NAMALWA (cell line): ENCODE measurements at regions not wholly inside any gene's neighbourhood (a gene's known extent, or its start where the extent isn't known, plus 50 kb on each side); places are given as distances from the start of the nearest gene placed in this dataset.

Experiments used
- DNase-seq: peaks from one replicate; pipeline ENCODE4 v3.0.0-alpha.2; 2015; ENCODE audit warnings: low spot score

GRCh38 chr22:48137640-48138039, 1375.2 kb downstream of the TBC1D22A start:
- no peak for DNase-seq

- no peak for DNase-seq
These were observed 1373.1 kb downstream of the TBC1D22A start for GRCh38 chr22:48135592-48135991.

- DNase-seq, result no peak
These were observed 1363.0 kb downstream of the TBC1D22A start for GRCh38 chr22:48125416-48125815.

GRCh38 chr22:48121984-48122383, 1359.5 kb downstream of the TBC1D22A start:
- DNase-seq, result no peak

GRCh38 chr22:48118654-48119053, 1356.2 kb downstream of the TBC1D22A start:
- no peak for DNase-seq

GRCh38 chr22:48116871-48117270, 1354.4 kb downstream of the TBC1D22A start:
- DNase-seq, result no peak

- no peak for DNase-seq
These were observed 1350.5 kb downstream of the TBC1D22A start for GRCh38 chr22:48112687-48113521.

GRCh38 chr22:48106715-48107259, 1344.3 kb downstream of the TBC1D22A start:
- no peak for DNase-seq

- no peak for DNase-seq
These were observed 1343.8 kb downstream of the TBC1D22A start for GRCh38 chr22:48106215-48106614.

- no peak for DNase-seq
These were observed 1342.8 kb downstream of the TBC1D22A start for GRCh38 chr22:48105259-48105658.

GRCh38 chr22:48104766-48105165, 1342.3 kb downstream of the TBC1D22A start:
- no peak for DNase-seq

GRCh38 chr22:48104102-48104738, 1341.8 kb downstream of the TBC1D22A start:
- DNase-seq, result no peak

GRCh38 chr22:48103126-48103875, 1340.9 kb downstream of the TBC1D22A start:
- DNase-seq, result no peak

GRCh38 chr22:48102581-48102980, 1340.1 kb downstream of the TBC1D22A start:
- DNase-seq, result no peak

GRCh38 chr22:48101704-48102103, 1339.3 kb downstream of the TBC1D22A start:
- no peak for DNase-seq

- no peak for DNase-seq
These were observed 1338.4 kb downstream of the TBC1D22A start for GRCh38 chr22:48100685-48101417.

GRCh38 chr22:48099671-48100070, 1337.2 kb downstream of the TBC1D22A start:
- no peak for DNase-seq

- peak; percentile 68 for DNase-seq
These were observed 1336.8 kb downstream of the TBC1D22A start for GRCh38 chr22:48099251-48099650.

GRCh38 chr22:48098921-48099245, 1336.4 kb downstream of the TBC1D22A start:
- no peak for DNase-seq

GRCh38 chr22:48098243-48098920, 1335.9 kb downstream of the TBC1D22A start:
- DNase-seq, result peak; percentile 95

- DNase-seq, result no peak
These were observed 1335.3 kb downstream of the TBC1D22A start for GRCh38 chr22:48097723-48098122.
